ENCODE measurements at regions not wholly inside any gene's neighbourhood (a gene's known extent, or its start where the extent isn't known, plus 50 kb on each side); places are given as distances from the start of the nearest gene placed in this dataset.

GRCh38 chr5:158303275-158303674 is 444.3 kb upstream of the CLINT1 start:
- no peak for DNase-seq (ENCODE audit: low read depth, low spot score)

- DNase-seq (ENCODE audit: low read depth, low spot score): no peak
Measured at GRCh38 chr5:158302029-158302428, 443.1 kb upstream of the CLINT1 start.

- DNase-seq (ENCODE audit: low read depth, low spot score): no peak
Measured at GRCh38 chr5:158301186-158301585, 442.2 kb upstream of the CLINT1 start.

DNA sequence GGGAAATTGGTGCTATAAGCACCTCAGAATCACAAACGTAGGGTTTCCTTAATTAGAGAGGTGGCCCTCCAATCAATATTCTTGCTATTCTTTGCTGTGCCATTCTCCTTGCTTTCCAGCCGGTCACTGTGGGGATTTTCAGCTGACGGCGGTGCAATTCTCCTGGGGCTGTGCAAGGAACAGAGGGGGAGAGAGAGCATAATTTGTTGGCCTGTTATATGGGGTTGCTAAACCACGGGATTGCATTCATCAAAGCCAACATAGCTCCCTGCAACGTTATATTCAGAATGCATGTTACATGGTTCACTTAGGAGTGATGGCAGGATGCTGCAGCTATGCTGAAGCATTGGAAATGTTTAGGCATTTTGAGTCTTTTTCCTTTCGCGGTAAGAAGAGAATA is 441.3 kb upstream of the CLINT1 start:
- DNase-seq (ENCODE audit: low read depth, low spot score): no peak

GRCh38 chr5:158297002-158297527 is 438.1 kb upstream of the CLINT1 start:
- no peak for DNase-seq (ENCODE audit: low read depth, low spot score)

- DNase-seq (ENCODE audit: low read depth, low spot score): no peak
Measured at GRCh38 chr5:158294701-158295100, 435.8 kb upstream of the CLINT1 start.

GRCh38 chr5:158292981-158293380 is 434.0 kb upstream of the CLINT1 start:
- no peak for DNase-seq (ENCODE audit: low read depth, low spot score)

- no peak for DNase-seq (ENCODE audit: low read depth, low spot score)
Measured at GRCh38 chr5:158289967-158290366, 431.0 kb upstream of the CLINT1 start.

DNA sequence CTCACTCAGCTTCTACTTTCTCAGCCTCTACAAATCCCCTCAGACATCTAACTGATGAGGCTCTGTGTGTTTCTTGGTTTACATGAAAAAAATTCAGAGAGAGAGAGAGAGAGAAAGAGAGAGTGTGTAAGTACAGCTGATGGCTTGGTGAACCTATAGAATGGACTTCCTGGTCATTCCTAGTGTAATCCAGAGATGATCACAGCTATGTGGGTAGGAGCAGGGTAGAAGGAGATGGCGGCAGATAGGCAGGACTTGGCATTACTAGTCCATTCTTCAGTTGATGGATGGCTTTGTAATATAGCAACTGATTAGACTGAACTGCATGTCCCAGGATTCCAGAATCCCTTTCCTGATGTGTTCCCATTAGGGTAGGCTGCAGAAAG is 429.3 kb upstream of the CLINT1 start:
- DNase-seq (ENCODE audit: low read depth, low spot score): no peak

DNA sequence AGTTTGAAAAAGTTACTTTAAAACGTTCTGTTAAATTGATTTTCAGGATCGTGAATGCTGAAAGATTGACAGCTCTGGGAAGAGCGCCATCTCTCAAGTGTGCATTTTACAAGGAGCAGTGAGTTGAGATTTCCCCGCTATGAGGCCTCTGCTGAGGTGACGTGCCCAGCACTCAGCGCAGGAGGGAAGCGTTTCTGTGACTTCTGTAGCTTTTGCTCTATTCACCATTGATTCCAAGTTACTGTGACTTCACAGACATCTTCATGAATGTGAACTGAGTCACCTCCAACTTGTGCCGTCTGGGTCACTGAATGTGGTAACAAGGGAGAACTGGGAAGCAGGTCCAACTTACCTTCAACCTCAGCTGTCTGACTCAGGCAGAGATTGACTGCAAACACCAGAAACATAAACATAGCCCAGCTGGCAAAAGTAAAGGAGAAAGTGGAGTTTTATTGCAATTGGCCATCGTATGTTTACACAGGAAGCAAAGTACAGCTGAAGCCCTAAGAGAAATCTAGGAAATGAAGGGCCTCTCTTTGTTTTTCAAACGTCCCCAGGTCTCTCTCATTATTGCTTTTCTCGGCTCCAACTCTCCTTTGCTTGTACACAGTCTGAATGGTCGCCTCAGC is 428.8 kb upstream of the CLINT1 start:
- no peak for DNase-seq (ENCODE audit: low read depth, low spot score)

- DNase-seq (ENCODE audit: low read depth, low spot score): no peak
Measured at GRCh38 chr5:158286827-158287226, 427.9 kb upstream of the CLINT1 start.

DNA sequence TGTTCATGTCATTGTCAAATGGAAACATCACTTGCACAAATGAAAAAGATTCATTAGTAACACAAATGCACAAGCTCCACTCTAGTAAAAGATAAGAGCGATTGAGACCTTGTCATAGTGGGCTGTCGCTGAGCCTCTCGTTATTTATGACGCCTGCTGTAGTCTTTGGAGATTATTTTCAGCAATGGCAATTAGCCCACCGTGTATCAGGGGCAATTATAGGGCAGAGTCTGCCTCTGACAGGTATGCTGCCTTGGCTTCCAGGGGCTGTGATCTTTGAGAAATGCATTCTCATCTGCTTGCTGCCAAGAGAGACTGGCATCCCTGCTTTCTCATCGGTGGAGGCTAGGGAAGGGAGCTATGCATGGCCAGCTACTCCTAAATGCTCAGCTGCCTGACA is 426.8 kb upstream of the CLINT1 start:
- no peak for DNase-seq (ENCODE audit: low read depth, low spot score)

DNA sequence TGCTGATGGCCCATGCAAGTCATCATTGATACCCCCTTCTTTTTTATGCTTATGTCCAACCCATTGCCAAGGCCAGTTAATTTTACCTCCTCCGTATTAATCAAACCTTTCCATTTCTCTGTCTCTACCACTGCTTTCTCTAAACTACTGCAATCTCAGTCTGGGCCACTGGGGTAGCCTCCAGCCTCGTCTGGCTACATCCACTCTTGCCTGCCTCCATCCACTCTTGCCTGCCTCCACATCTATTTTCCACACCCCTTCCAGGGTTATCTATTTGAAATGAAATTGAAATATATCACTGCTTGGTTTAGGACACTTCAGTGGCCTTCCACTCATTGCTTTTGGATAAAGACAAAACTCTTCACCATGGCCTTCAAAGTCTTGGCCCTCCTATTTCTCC is 425.3 kb upstream of the CLINT1 start:
- DNase-seq (ENCODE audit: low read depth, low spot score): no peak

GRCh38 chr5:158283397-158283796 is 424.5 kb upstream of the CLINT1 start:
- DNase-seq (ENCODE audit: low read depth, low spot score): no peak

GRCh38 chr5:158278216-158278925 is 419.4 kb upstream of the CLINT1 start:
- DNase-seq (ENCODE audit: low read depth, low spot score): no peak

- no peak for DNase-seq (ENCODE audit: low read depth, low spot score)
Measured at GRCh38 chr5:158277276-158277675, 418.3 kb upstream of the CLINT1 start.

DNA sequence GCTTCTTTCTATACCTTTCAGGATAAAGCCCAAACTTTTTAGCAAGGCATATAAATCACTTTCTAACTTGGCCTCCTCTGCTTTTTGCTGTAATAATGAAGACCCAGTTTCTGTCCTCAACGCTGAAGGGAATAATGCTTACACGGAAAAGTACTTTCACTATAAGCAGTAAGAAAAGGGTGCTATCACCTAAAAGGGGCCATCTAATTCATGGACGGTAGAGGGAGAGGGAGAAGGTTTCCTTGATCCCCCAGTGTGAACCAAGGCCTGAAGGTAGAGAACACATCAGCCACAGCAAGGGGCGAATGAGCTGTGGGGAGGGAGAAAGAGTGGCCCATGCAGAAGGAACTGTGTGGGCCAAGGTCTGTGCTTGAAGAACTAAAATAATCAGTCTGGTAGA is 417.7 kb upstream of the CLINT1 start:
- no peak for DNase-seq (ENCODE audit: low read depth, low spot score)

DNA sequence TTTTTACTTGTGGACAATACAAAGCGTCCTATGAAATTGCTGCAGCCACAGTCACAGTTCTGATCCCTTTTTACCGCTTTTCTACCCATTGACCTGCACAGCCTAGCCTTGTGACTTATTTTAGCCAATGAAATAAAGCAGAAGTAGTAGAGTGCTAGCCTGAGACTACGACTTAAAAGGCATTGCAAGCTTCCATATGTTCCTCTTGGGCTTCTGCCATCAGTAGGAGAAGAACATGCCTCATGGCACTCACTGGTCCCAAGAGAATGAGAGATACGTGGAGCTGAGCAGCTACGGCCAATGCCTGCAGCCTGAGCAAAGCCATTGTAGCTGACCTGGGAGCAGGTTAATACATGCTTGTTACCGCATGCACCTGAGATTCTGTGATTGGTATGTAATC is 416.6 kb upstream of the CLINT1 start:
- no peak for DNase-seq (ENCODE audit: low read depth, low spot score)

GRCh38 chr5:158273035-158273434 is 414.1 kb upstream of the CLINT1 start:
- no peak for DNase-seq (ENCODE audit: low read depth, low spot score)

- DNase-seq (ENCODE audit: low read depth, low spot score): no peak
Measured at GRCh38 chr5:158272409-158272808, 413.5 kb upstream of the CLINT1 start.

- DNase-seq (ENCODE audit: low read depth, low spot score): no peak
Measured at GRCh38 chr5:158270996-158271554, 412.1 kb upstream of the CLINT1 start.

- no peak for DNase-seq (ENCODE audit: low read depth, low spot score)
Measured at GRCh38 chr5:158268286-158268685, 409.3 kb upstream of the CLINT1 start.

GRCh38 chr5:158267228-158267627 is 408.3 kb upstream of the CLINT1 start:
- no peak for DNase-seq (ENCODE audit: low read depth, low spot score)

Measured in activated CD4-positive, CD25-positive, alpha-beta regulatory T cell treated with anti-CD3 and anti-CD28 coated beads, Interleukin-2, amount 50 U/mL, for 16 hours (primary cell).